ENCODE measurements at regions not wholly inside any gene's neighbourhood (a gene's known extent, or its start where the extent isn't known, plus 50 kb on each side); places are given as distances from the start of the nearest gene placed in this dataset.
"Not testable (repeated sequence)": the region's sequence is repeated elsewhere in the genome, so short reads cannot be mapped to it uniquely, and the experiment has no call there.

DNA sequence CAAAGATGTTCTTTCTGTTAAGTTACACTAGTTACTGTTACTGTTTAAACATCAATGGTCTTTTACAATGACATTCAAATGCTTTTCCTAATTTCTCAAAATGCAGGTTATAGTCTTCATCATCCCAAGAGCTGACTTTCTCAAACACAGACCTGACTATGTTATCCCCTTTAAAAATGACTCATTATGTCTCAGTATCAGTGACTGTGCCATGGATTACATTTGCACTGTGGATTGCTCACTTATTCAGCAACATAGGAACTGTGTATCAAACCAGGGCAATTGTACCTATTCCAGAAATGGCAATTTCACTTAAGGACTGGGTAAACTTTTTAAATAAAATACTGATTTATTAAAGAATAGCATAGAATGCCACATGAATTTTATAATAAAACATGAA, 630.2 kb upstream of the NOVA1 start:
- no peak for DNase-seq (ENCODE audit: low read depth, low spot score)

DNA sequence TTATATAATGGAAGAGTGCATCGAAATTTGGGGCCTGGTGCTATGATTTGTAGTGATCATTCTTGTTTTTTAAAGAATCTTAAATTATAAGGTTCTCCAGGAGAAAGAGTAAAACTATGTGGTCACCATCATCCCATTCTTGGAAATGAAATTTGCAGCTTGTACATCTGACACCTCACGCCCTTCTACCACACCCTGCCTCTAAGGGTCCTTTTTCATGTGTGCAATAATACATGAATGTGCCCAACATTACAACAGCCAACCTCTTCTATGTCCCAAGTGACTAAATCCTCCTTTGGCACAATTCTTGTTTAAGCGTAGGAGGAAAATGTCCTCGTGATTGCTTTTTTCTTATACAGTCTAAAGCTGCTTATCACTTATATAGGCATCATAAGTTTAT, 636.5 kb upstream of the NOVA1 start:
- no peak for DNase-seq (ENCODE audit: low read depth, low spot score)

DNA sequence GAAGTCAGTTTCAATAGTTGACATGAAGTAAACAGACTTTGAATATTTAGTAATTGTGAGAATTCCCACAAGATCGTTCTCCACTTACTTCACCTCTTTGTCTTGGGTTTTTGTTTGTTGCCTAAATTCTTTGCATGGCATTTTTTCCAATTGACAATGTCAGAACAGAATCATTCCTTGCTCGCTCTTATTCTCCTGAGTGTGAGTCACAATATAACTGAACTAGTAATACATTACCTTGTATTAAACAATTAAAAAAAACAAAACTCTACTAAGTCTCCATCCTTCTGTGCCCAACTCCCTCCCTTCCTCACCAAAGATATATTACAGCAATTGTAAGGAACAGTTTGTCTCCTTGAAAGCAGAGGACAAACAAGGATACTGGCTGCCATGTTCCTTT, 638.8 kb upstream of the NOVA1 start:
- DNase-seq (ENCODE audit: low read depth, low spot score), result no peak

DNA sequence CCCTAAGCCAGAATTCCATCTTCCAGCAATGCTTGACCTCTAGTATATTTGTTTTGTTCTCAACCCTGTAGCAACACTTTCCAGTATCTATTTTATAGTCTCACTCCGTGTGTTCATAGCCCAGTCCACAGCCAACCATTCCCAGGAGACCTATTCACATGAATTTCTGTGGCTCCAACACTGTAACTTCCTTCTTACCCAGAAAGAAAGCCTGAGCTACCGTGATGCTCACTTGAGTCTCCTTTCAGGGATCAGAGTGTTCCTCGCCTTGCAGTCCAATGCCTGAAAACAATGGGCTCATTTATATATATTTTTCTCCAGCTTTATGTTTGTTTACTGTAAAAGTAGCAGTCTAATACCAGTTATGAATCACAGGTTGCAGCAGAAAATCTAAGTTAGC, 645.0 kb upstream of the NOVA1 start:
- DNase-seq (ENCODE audit: low read depth, low spot score), result no peak

DNA sequence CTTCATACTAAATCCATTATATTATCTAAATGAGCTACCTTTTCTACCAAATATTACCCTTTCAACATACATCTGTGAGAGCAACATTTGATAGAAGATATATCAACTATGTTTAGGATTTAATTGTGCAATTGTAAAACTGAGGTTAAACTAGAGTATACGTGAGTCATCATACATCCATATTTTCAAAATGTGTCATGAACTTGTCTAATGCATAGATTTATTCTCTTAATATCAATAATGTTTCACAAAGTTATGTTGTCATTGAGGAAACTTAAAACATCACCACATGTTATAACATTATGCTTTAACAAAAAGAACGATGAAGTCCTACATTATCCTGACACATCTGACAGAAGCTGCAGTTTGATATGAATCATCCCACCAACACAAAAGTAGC, 645.5 kb upstream of the NOVA1 start:
- DNase-seq (ENCODE audit: low read depth, low spot score), result no peak

DNA sequence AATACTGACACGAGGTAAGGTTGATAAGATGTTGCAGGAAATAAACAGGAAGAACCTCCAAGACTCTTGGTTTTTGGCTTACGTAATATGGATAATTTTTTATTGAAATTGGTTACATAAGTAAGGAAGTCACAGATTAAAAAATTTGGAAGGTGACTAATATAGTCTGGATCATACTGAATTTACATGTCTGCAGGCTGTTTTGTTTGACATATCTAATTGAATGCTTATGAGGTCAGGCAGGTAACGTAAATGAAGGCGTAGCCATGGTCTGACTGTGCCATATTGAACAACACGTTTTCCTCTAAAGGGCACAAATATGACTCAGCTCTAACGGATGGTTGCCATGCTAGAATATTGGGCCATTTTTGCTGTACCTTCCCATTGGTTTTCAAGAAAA, 648.1 kb upstream of the NOVA1 start:
- DNase-seq (ENCODE audit: low read depth, low spot score), result no peak

DNA sequence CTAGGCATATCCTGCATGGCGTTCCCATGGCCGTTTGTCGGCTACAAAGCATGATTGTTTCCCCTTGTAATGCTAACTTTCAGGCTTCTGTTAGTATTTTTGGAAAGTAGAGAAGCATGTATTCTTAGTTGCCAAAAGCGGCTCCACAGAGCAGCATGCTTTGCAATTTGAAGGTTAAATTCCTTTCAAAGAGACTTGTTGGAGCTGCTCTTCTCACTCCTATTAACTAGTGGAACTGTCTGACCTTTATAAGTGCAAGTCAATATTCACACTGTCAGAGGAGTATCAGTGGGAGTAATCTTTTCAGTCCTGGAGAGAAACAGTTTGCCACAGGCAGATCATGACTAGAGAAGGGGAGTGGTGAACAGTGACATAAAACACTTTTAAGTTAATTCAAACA, 656.1 kb upstream of the NOVA1 start:
- DNase-seq (ENCODE audit: low read depth, low spot score), result no peak

DNA sequence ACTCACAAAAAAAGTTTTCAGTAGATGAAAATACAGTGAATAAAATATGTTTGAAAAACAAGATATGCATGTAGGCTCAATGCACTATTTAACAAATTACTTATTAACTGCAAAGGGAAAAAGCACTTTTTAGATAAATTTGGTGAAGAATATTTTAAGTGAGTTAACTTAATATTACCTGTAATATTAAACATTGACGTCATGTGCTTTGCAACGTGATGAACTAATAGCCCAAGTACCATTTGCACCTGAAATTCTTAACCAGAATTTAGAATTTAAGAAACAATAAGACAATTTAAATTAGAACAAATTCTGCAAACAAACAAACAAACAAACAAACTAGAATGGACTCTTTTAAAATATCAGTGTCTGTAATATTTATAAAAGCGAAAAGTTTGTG, 659.0 kb upstream of the NOVA1 start:
- DNase-seq (ENCODE audit: low read depth, low spot score), result no peak

DNA sequence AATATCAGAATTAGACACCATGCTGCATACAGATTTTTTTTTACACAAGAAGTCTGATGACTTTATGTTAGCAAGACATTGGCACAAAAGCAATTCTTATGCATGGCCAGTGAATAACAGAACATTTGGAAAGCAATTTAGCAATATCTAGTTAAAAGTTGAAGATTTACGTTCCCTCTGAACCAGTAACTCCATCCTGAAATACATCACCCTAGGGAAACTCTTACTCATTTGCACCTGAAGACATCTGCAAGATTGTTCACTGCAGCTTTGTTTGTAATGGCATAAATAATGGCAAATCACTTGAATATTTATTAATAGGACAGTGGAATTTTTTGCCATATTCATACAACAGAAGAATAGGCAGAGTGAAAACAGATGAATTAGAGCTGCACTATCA, 670.0 kb upstream of the NOVA1 start:
- DNase-seq (ENCODE audit: low read depth, low spot score), result no peak

DNA sequence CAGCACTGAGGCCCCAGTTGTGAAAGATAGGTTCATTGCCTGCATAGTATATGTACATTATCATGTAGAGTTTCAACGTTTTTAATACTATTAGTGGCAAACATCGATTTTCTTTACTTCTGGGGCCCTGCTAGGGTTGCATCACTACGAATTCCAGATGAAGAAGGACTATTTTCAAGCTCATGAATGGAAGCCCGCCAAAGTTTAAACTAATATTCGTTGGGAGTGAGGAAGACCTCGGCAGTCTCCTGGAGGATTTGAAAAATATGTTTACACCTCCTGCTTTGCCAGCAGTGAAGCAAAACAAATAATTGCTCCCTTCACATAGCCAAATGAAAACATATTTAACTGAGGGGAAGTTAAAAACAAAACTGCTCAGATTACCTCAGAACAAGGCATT, 672.9 kb upstream of the NOVA1 start:
- DNase-seq (ENCODE audit: low read depth, low spot score), result no peak

DNA sequence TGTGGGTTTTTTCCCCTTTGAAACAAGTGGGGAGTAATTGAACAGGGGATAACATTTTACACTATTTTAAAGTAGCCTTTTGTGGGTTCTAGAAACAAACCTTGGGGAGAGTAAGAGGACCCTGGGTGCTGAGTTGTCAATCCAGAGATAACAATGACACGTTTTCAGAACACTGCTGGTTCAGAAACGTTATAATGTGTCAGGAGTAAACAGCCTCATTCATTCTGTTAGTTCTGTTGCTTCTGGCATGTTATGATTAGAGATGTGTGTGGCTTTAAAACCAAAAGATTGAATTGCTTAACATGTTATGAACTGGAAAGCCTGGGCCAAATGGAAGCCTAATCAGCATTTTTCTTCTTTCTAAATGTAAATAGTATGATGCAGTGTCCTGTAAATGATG, 680.5 kb upstream of the NOVA1 start:
- DNase-seq (ENCODE audit: low read depth, low spot score), result no peak

DNA sequence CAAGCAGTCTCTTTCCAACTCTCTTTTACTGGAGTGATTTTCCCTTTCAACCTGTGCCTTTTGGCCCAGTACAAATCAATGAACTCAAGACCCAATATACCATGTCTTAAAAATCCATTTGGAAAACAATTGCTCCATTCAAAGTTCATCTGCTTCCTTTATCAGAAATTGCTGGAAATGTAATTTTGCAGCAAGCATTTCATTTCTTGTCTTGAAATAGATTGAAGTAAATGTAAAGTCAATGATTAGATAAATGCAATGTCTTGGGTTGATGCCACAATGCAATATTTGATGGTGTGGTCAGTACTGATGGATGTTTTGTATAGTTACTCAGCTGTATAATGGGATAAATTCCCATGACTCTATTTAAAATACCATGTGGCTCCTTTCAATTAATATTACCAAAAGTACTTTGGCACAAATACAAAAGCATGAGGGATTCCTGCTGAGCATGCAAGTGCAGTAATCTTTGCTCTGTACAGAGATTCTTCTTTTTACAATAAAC, 707.7 kb upstream of the NOVA1 start:
- DNase-seq (ENCODE audit: low read depth, low spot score), result no peak

DNA sequence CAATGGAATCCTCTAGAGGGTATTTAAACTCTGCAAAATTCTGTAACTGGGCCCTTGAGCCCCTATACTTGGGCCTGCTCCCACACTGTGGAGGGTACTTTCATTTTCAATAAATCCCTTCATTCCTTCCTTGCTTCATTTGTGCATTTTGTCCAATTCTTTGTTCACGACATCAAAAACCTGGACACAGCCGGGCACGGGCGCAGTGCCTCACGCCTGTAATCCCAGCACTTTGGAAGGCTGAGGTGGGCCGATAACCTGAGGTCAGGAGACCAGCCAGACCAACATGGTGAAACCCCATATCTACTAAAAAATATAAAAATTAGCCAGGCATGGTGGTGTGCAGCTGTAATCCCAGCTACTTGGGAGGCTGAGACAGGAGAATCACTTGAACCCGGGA, 714.9 kb upstream of the NOVA1 start:
- not testable (repeated sequence) for DNase-seq (ENCODE audit: low read depth, low spot score)

DNA sequence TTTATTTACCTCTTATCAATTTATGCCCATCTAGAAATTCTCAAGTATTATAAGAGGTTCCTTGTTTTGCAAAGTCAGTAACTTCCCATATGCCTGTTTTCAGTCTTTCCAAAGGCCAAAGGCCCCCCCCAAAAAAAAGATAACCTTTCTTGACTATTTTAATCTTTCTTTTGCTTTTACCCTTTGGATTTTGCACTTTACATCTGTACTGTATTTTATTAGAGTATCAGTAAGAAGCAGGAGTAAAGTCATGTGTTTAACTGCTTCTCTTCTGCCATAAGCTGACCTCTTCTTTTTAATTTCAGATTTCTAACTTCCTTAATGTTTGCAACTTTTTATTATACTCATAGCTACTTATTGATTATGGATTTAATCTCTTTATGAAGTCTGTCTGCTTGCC, 716.4 kb upstream of the NOVA1 start:
- DNase-seq (ENCODE audit: low read depth, low spot score), result no peak

DNA sequence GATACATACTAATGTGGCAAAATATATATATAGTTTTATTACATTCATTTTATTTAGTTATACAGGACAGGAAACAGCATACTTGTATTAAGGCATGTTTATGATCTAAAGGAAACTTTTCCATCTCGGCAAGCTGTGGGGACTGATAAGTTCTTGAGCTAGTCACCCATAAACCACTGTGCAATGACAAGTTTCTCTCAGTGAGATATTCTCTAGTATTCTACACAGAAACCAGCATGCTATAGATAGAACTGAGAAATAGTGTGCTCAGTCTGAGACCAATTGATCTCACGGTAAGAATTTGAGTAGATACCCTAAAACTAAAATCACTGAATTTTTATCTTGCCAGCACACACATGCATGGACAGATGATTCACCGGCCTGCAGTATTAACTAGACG, 717.6 kb upstream of the NOVA1 start:
- no peak for DNase-seq (ENCODE audit: low read depth, low spot score)

DNA sequence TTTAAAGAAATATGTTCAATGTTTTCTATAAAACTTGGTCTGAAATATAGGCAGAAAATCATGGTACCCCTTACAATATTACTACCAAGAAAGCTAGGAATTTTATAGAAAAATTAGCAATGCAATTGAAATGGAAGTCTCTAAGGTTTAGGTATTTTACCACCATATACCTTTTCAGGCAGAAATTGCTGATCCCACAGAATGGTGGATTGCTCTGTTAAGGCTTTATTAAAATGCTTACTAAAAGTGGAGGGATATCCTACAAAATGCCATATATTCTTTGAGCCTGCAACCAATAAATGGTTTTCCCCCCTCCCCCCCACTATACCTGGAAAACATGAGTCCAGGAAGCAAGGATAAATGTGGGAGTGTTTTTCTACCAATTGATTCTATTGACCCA, 718.1 kb upstream of the NOVA1 start:
- no peak for DNase-seq (ENCODE audit: low read depth, low spot score)

DNA sequence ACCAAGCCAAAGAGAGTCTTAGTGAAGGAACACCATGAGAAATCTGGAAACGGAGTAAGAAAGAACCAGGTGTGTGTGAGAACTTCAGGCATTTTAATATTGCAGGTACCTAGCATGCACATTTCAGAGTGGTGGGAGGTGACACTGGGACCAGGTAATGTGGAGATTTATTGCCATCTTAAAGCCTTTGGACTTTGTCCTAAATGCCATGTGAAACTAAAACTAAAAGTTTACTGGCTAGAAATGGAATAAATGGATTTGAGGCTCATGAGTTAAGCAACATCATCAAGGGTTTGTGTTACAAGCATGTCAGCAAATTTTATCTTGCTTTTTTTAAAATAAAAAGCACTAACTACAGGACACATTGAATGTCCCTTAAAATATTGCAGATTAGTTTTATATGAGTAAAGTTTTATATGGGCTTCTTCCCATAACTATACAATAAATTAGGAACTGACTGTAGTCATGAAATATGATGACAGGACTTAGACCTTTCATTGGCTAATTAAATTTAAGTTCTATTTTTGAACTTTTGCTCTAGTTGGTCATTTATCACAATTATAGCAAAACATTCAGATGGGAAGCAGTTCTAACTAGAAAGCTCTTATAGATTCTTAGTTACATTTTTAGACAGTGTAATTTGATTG, 721.1 kb upstream of the NOVA1 start:
- DNase-seq (ENCODE audit: low read depth, low spot score), result no peak

DNA sequence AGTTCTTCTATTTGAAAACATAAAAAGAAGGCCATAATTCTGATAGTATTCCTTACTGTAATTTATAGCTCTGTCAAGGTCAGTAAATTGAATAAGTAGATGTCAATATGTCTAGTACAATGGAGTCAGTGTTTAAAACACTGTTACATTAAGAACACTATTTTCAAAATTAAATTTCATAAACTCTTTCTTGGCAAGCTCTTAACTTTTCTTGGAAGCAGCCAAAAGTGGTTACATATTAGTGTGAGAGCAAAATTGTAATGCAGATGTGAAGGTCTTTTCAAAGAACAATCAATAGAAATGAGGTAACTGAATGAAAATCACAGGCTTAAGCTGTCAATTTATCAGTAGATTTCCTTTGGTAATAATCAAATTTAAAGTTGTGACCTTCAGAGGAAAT, 722.4 kb upstream of the NOVA1 start:
- DNase-seq (ENCODE audit: low read depth, low spot score), result no peak

DNA sequence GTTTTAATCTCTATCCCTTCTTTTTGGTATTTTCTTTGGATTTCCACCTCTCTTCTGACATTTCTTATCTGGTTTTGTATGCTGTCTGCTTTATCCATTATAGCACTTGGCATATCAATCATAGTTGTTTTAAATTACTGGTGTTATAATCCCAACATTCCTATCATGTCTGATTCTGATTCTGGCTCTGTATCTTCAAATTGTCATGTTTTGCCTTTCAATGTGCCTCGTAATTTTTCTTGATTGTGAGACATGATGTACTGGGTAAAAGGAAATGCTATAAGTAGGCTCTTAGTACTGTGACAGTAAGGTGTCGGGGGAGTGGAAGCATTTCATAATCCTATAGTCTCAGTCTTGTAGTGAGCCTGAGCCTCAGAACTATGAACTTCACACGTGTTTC, 729.3 kb upstream of the NOVA1 start:
- DNase-seq (ENCODE audit: low read depth, low spot score), result no peak

DNA sequence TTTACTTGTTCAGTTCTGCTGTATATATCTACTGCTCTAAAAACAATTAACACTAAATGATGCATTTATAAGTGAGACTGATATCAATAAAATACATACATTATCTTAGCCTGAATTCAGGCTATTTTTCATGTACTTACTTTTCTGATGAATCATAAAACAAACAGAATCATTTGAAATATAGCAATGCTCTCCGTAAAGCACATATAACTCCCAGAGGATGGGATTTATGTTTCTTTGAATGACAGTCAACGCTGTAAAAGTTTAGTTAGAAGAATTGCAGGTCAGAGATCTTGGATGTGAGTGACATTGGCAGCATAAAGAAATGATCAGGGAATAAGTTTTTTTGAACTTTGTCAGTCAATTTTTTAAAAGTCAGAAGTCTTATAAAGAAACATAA, 740.2 kb upstream of the NOVA1 start:
- DNase-seq (ENCODE audit: low read depth, low spot score), result no peak

DNA sequence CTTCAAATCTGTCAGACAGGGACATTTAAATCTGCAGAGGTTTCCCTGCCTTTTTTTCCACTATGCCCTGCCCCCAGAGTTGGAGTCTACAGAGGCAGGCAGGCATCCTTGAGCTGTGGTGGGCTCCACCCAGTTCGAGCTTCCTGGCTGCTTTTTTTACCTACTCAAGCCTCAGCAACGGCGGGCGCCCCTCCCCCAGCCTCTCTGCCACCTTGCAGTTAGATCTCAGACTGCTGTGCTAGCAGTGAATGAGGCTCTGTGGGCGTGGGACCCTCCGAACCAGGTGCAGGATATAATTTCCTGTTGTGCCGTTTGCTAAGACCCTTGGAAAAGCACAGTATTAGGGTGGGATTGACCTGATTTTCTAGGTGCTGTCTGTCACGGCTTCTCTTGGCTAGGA, 765.2 kb upstream of the NOVA1 start:
- DNase-seq (ENCODE audit: low read depth, low spot score), result not testable (repeated sequence)

DNA sequence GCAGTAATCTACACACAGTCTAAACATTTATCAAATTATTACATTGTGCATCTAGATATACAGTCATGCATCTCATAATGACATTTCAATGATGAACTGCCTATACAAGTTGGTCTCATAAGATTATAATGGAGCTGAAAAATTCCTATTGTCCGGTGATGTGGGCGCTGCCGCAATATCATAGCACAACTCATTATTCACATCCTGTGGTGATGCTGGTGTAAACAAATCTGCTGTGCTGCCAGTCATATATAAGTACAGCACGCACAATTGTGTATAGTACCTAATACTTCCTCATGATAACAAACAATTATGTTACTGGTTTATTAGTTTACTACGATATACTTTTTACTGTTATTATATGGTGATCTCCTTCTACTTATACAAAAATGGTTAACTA, 768.8 kb upstream of the NOVA1 start:
- no peak for DNase-seq (ENCODE audit: low read depth, low spot score)

DNA sequence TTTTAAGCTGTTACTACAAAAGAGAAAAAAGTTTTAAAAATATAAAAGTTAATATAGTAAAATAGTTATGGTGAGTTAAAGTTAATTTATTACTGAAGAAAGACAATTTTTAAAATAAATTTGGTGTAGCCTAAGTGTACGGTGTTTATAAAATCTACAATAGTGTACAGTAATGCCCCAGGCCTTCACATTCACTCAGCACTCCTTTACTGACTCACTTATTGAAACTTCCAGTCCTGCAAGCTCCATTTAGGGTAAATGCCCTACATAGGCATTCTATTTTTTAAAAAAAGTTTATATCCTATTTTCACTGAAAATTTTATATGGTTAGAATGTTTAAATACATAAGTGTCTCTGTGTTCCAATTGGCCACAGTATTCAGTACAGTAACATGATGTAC, 769.5 kb upstream of the NOVA1 start:
- no peak for DNase-seq (ENCODE audit: low read depth, low spot score)

DNA sequence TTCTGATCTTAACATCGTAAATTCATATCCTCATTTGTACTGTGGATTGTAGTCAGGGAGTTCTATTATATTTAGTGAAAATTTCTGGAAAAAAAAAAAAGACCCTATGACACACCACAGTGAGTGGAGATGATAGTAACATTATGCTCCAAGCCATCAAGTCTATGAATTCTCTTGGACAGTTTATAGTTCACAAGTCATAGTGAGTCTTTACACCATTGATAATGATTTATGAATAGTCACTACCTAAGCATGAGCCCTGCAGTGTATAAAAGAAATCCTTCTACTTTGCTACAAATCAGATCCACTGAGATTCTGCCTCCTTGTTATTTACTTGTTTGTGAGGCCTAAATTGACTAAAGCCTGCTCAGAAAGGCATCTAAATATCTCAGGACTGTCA, 772.2 kb upstream of the NOVA1 start:
- no peak for DNase-seq (ENCODE audit: low read depth, low spot score)
